SK-N-SH (cell line): ENCODE measurements at regions not wholly inside any gene's neighbourhood (a gene's known extent, or its start where the extent isn't known, plus 50 kb on each side); places are given as distances from the start of the nearest gene placed in this dataset.

Experiments used
- CTCF ChIA-PET: fragments of 300-600, 350-600 bp; formaldehyde crosslinking; extraction: SDS; loops from one replicate; lab custom pipeline; 2021; lab: Yijun Ruan, JAX
- POLR2A ChIA-PET: fragments of 350-600 bp; sonication (Branson Sonifier 250); formaldehyde crosslinking; extraction: SDS; loops from one replicate; lab custom pipeline; 2020; ENCODE audit warnings: antibody characterized with exemption, inconsistent platforms; lab: Yijun Ruan, JAX
- DNase-seq: peaks from one replicate; pipeline ENCODE4 v3.0.0; 2012
- H2AFZ ChIP-seq: fragments of 200-600 bp; sonication (generic); 2 replicates; pipeline ENCODE4 v1.8.1; 2016; ENCODE audit warnings: antibody characterized with exemption, mild to moderate bottlenecking, low read depth
- H3F3A ChIP-seq: fragments of 200-600 bp; sonication (generic); replicated peaks from 2 replicates; pipeline ENCODE3; 2016; ENCODE audit warnings: antibody characterized with exemption, mild to moderate bottlenecking; ENCODE audit not compliant: insufficient read depth
- H3K27ac ChIP-seq, 2 experiments: fragments of 200-500 bp in 1 of 2; fragments of 200-600 bp in 1 of 2; sonication (Bioruptor generic) in 1 of 2; sonication (generic), shearing (Covaris generic) in 1 of 2; 2 replicates each; pipeline versions ENCODE4 v1.5.1 to v1.6.1; 2014 to 2016; ENCODE audit warnings: low read depth in 2 of 2, inconsistent platforms in 1 of 2, low read length in 1 of 2, mild to moderate bottlenecking in 1 of 2, mixed read lengths in 1 of 2
- H3K27me3 ChIP-seq: fragments of 200-600 bp; sonication (generic), shearing (Covaris generic); 2 replicates; pipeline ENCODE4 v1.6.1; 2016; ENCODE audit warnings: mixed run types; ENCODE audit not compliant: insufficient read depth
- H3K36me3 ChIP-seq, 2 experiments: fragments of 200-500 bp in 1 of 2; fragments of 200-600 bp in 1 of 2; sonication (Bioruptor generic) in 1 of 2; sonication (generic) in 1 of 2; replicated peaks in 1 of 2; 2 replicates each; pipeline versions ENCODE3 to v1.5.1; 2014 to 2016; ENCODE audit warnings: low read length in 1 of 2, mild to moderate bottlenecking in 1 of 2; ENCODE audit not compliant: insufficient read depth in 2 of 2, control insufficient read depth in 1 of 2
- H3K4me1 ChIP-seq, 2 experiments: fragments of 200-500 bp in 1 of 2; fragments of 200-600 bp in 1 of 2; sonication (Bioruptor generic) in 1 of 2; sonication (generic), shearing (Covaris generic) in 1 of 2; 2 replicates each; pipeline versions ENCODE4 v1.5.1 to v1.6.1; 2014 to 2016; ENCODE audit warnings: low read depth in 1 of 2, low read length in 1 of 2, mixed run types in 1 of 2; ENCODE audit not compliant: insufficient read depth in 2 of 2, control insufficient read depth in 1 of 2
- H3K4me2 ChIP-seq: fragments of 200-600 bp; sonication (generic), shearing (Covaris generic); 2 replicates; pipeline ENCODE4 v1.6.1; 2017; ENCODE audit warnings: mixed run types
- H3K4me3 ChIP-seq, 2 experiments: fragments of 200-500 bp in 1 of 2; fragments of 200-600 bp in 1 of 2; sonication (Bioruptor generic) in 1 of 2; sonication (generic), shearing (Covaris generic) in 1 of 2; 2 replicates each; pipeline versions ENCODE4 v1.5.1 to v1.8.1; 2014 to 2016; ENCODE audit warnings: low read depth in 2 of 2, inconsistent platforms in 1 of 2, low read length in 1 of 2, mild to moderate bottlenecking in 1 of 2, mixed read lengths in 1 of 2, moderate library complexity in 1 of 2
- H3K79me2 ChIP-seq: fragments of 200-600 bp; sonication (generic); 2 replicates; pipeline ENCODE4 v1.8.1; 2017; ENCODE audit warnings: mild to moderate bottlenecking; ENCODE audit not compliant: insufficient read depth
- H3K9ac ChIP-seq: fragments of 200-600 bp; sonication (generic); 2 replicates; pipeline ENCODE4 v1.6.1; 2017; ENCODE audit warnings: mixed run types
- H3K9me2 ChIP-seq: fragments of 200-600 bp; sonication (generic); 2 replicates; pipeline ENCODE4 v1.6.1; 2017; ENCODE audit warnings: mixed run types
- H3K9me3 ChIP-seq: fragments of 200-600 bp; sonication (generic); 2 replicates; pipeline ENCODE4 v1.6.1; 2017; ENCODE audit warnings: mixed run types, mild to moderate bottlenecking, moderate library complexity
- H4K20me1 ChIP-seq: fragments of 200-600 bp; sonication (generic); 2 replicates; pipeline ENCODE4 v1.6.1; 2017; ENCODE audit warnings: mild to moderate bottlenecking, mixed run types; ENCODE audit not compliant: insufficient read depth
- CHD2 ChIP-seq: fragments of 150-350 bp; IDR thresholded peaks from 2 replicates; pipeline ENCODE4 v1.6.1; 2018; ENCODE audit warnings: low read length; ENCODE audit not compliant: partially characterized antibody
- FOSL2 ChIP-seq: IDR thresholded peaks from 2 replicates; pipeline ENCODE4 v1.4.0; 2012; ENCODE audit warnings: low read depth, mild to moderate bottlenecking, moderate library complexity, borderline replicate concordance
- FOXM1 ChIP-seq: IDR thresholded peaks from 2 replicates; pipeline ENCODE4 v1.4.0; 2012; ENCODE audit warnings: low read depth, mild to moderate bottlenecking
- GATA2 ChIP-seq: sonication (generic); formaldehyde crosslinking; IDR thresholded peaks from 2 replicates; pipeline ENCODE4 v1.5.0; 2020; ENCODE audit warnings: mild to moderate bottlenecking, missing genetic modification reagents
- MAX ChIP-seq: IDR thresholded peaks from 2 replicates; pipeline ENCODE4 v1.4.0; 2012; ENCODE audit warnings: low read depth
- MEF2A ChIP-seq: IDR thresholded peaks from 2 replicates; pipeline ENCODE4 v1.4.0; 2012; ENCODE audit warnings: low read depth, borderline replicate concordance
- MXI1 ChIP-seq: IDR thresholded peaks from 2 replicates; pipeline ENCODE4 v1.6.1; 2012; ENCODE audit warnings: mild to moderate bottlenecking, low read depth, low read length, improper control_type of control experiment
- NFIC ChIP-seq: IDR thresholded peaks from 2 replicates; pipeline ENCODE4 v1.4.0; 2012; ENCODE audit warnings: borderline replicate concordance
- NRF1 ChIP-seq: IDR thresholded peaks from 2 replicates; pipeline ENCODE4 v1.6.1; 2012; ENCODE audit warnings: low read depth, mild to moderate bottlenecking, low read length
- PBX3 ChIP-seq: IDR thresholded peaks from 2 replicates; pipeline ENCODE4; 2012
- POLR2AphosphoS5 ChIP-seq: IDR thresholded peaks from 2 replicates; pipeline ENCODE4 v1.6.1; 2012; ENCODE audit warnings: low read depth, low read length
- RAD21 ChIP-seq: IDR thresholded peaks from 2 replicates; pipeline ENCODE4 v1.6.1; 2012; ENCODE audit warnings: mild to moderate bottlenecking, low read length
- RCOR1 ChIP-seq: fragments of 150-350 bp; IDR thresholded peaks from 2 replicates; pipeline ENCODE4 v1.6.1; 2017; ENCODE audit warnings: antibody characterized with exemption, low read length
- RFX5 ChIP-seq: IDR thresholded peaks from 2 replicates; pipeline ENCODE4 v1.6.1; 2012; ENCODE audit warnings: mild to moderate bottlenecking, improper control_type of control experiment, low read length
- RXRA ChIP-seq: IDR thresholded peaks from 2 replicates; pipeline ENCODE4 v1.4.0; 2012; ENCODE audit warnings: low read depth, mild to moderate bottlenecking, borderline replicate concordance
- SIN3A ChIP-seq: IDR thresholded peaks from 2 replicates; pipeline ENCODE4 v1.6.1; 2012; ENCODE audit warnings: low read depth, mild to moderate bottlenecking, low read length, moderate library complexity, borderline replicate concordance
- ZBTB33 ChIP-seq: IDR thresholded peaks from 2 replicates; pipeline ENCODE4 v1.4.0; 2012; ENCODE audit warnings: low read depth, borderline replicate concordance
- WGBS: methylation state at CpG from one replicate; pipeline ENCODE4 v1.1.6; 2017; ENCODE audit warnings: low lambda C conversion rate; 5-methylcytosine and 5-hydroxymethylcytosine counted together

- Histone ChIP-seq H3K9me3 (no peaks in the 10 kb centered on the region), H3F3A (no peaks in the 10 kb centered on the region), H3K9ac (no peak overlapping the region), H3K79me2 (no peaks in the 10 kb centered on the region), H3K4me2 (no peak overlapping the region), H4K20me1 (no peaks in the 10 kb centered on the region), H2AFZ (no peak overlapping the region), H3K9me2 (no peaks in the 10 kb centered on the region), H3K27ac (no peak overlapping the region), H3K4me3 (no peak overlapping the region), H3K4me1 (peaks cover 0 to 4% of the 10 kb centered on the region in 2 experiments; a peak in 1 of 4 replicates), H3K27me3 (no peaks in the 10 kb centered on the region), H3K36me3 (no peaks in the 10 kb centered on the region)
- 47% methylated on average over 4 of the region's 4 CpGs for WGBS
- ChIA-PET POLR2A (no interaction called here), CTCF (no interaction called here)
- TF ChIP-seq FOSL2, result no peak
- TF ChIP-seq NFIC, result no peak
- TF ChIP-seq NRF1, result no peak
- TF ChIP-seq GATA2 (CRISPR knock-in tag), result no peak
- TF ChIP-seq MXI1, result no peak
- DNase-seq, result no peak
These were observed 1631.4 kb upstream of the TENM4 start for GRCh38 chr11:81072273-81072672.

- CTCF ChIA-PET, result no interaction called here
- no peak overlapping the region for H3K4me3 ChIP-seq
- peaks cover 0 to 4% of the 10 kb centered on the region in 2 experiments; a peak in 1 of 4 replicates for H3K4me1 ChIP-seq
- no peaks in the 10 kb centered on the region for H3F3A ChIP-seq
- no peak for TF ChIP-seq NRF1
- TF ChIP-seq MEF2A, result no peak
- no peak for TF ChIP-seq ZBTB33
- no peak for TF ChIP-seq GATA2 (CRISPR knock-in tag)
- no peak for TF ChIP-seq RXRA
- no peak for TF ChIP-seq RCOR1
- no peak for TF ChIP-seq PBX3
- TF ChIP-seq FOXM1, result no peak
- no peak for TF ChIP-seq MAX
- no peak for TF ChIP-seq SIN3A
- no peak for TF ChIP-seq RAD21
- no peak for TF ChIP-seq POLR2AphosphoS5
- TF ChIP-seq RFX5, result no peak
- TF ChIP-seq CHD2, result no peak
- H3K27me3 ChIP-seq, result no peaks in the 10 kb centered on the region
- 57% methylated on average over 5 of the region's 5 CpGs for WGBS
- no peak overlapping the region for H2AFZ ChIP-seq
- H3K9me2 ChIP-seq, result no peaks in the 10 kb centered on the region
- H3K9ac ChIP-seq, result no peak overlapping the region
- H3K36me3 ChIP-seq, result no peaks in the 10 kb centered on the region
- H3K9me3 ChIP-seq, result no peaks in the 10 kb centered on the region
- no peak overlapping the region for H3K27ac ChIP-seq
- no peaks in the 10 kb centered on the region for H4K20me1 ChIP-seq
- no peak overlapping the region for H3K4me2 ChIP-seq
- POLR2A ChIA-PET, result no interaction called here
- H3K79me2 ChIP-seq, result no peaks in the 10 kb centered on the region
- no peak for DNase-seq
These were observed 1630.8 kb upstream of the TENM4 start for GRCh38 chr11:81071606-81072005.
